ENCODE measurements at regions not wholly inside any gene's neighbourhood (a gene's known extent, or its start where the extent isn't known, plus 50 kb on each side); places are given as distances from the start of the nearest gene placed in this dataset.
A peak's percentile ranks its signal among the peaks of the same experiment; 100 is the strongest.

DNA sequence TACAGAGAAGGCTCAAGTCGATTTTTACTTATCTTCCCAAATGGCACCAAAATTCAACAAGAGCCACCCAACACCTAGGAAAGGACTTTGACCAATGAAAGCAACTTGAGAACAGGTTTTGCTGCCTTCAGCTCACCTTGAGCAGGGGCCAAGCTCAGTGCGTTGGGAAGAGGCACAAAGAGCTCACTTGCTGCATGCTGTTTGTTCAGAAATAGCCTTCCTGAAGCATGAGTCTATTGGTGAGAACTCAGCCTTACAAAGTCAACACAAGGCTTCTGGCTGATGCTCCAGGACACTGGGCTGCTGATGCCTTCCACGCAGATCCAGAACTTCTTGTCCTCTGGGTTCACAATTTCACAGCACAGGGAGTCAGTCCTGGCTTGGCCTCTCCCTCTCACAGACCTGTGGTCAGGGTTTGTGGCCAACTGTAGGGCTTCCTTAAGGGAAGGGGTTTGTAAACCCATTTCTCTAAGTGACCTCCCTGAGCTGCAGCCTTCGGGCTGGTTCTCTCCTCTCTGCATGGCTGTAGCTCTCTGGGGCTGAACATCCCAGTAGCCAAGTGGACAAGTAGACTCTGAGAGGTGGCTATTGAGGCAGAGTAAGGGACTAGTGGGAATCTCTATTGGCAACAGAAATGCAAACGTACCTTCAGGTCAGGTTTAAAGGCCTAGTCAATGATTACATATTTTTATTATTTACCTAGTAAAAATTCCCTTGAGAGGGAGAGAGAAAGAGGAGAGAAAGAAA lies 124.7 kb upstream of the GATA6 start:
- Histone ChIP-seq H3K4me3 (no peak overlapping the region), H3K4me1 (peaks cover 99% of the 10 kb centered on the region), H3K27ac (peak overlapping the region; percentile 94 to 97 (median 95)), H3K36me3 (replicated peaks in 1 of 2; ENCODE audit: insufficient read depth in 1 of 2, low read depth in 2 of 2) (no peaks in the 10 kb centered on the region), H3K27me3 (no peaks in the 10 kb centered on the region), H3K9me3 (no peaks in the 10 kb centered on the region)
- no peak for TF ChIP-seq CTCF (IDR thresholded peaks at IDR 0.05)
- TF ChIP-seq POLR2A (IDR thresholded peaks at IDR 0.05) = peak; percentile 16 to 70 (median 68)
- DNase-seq (peak; percentile 87 to 95 (median 93)), ATAC-seq (peak; percentile 90)
- WGBS, 2 donors = 14 to 20% methylated on average over 4 to 5 of the region's 5 CpGs
- intact Hi-C loops (cut with DNase I) = no loop called here

GRCh38 chr18:22045221-22045918 lies 124.0 kb upstream of the GATA6 start:
- 11 to 17% methylated on average over 6 of the region's 6 CpGs for WGBS, 2 donors

GRCh38 chr18:22046473-22046872 lies 122.9 kb upstream of the GATA6 start:
- no peak for TF ChIP-seq POLR2A (IDR thresholded peaks at IDR 0.05)
- no peak for TF ChIP-seq CTCF (IDR thresholded peaks at IDR 0.05)
- Histone ChIP-seq H3K4me1 (peaks cover 94% of the 10 kb centered on the region), H3K9me3 (no peaks in the 10 kb centered on the region), H3K4me3 (no peak overlapping the region), H3K27ac (peak overlapping the region; percentile 94 to 97 (median 95)), H3K27me3 (no peaks in the 10 kb centered on the region), H3K36me3 (replicated peaks in 1 of 2; ENCODE audit: insufficient read depth in 1 of 2, low read depth in 2 of 2) (no peaks in the 10 kb centered on the region)
- DNase-seq (no peak), ATAC-seq (no peak)
- WGBS, 2 donors = 71 to 89% methylated on average over 2 of the region's 2 CpGs
- intact Hi-C loops (cut with DNase I) = no loop called here

More at GRCh38 chr18:22045221-22045918, 124.0 kb upstream of the GATA6 start:
- peak overlapping the region; percentile 94 to 97 (median 95) for H3K27ac ChIP-seq
- peak; percentile 78 for ATAC-seq
- H3K9me3 ChIP-seq = no peaks in the 10 kb centered on the region
- H3K4me1 ChIP-seq = peaks cover 96% of the 10 kb centered on the region
- intact Hi-C loops (cut with DNase I) = no loop called here
- TF ChIP-seq CTCF (IDR thresholded peaks at IDR 0.05) (peak in 4 of 7 experiments; percentile 8 to 36 (median 22)), POLR2A (IDR thresholded peaks at IDR 0.05) (peak in 1 of 3 donors; percentile 11)
- H3K27me3 ChIP-seq = no peaks in the 10 kb centered on the region
- H3K4me3 ChIP-seq = no peak overlapping the region
- peak; percentile 62 to 85 (median 70) for DNase-seq
- no peaks in the 10 kb centered on the region for H3K36me3 ChIP-seq (replicated peaks in 1 of 2; ENCODE audit: insufficient read depth in 1 of 2, low read depth in 2 of 2)

- TF ChIP-seq CTCF (IDR thresholded peaks at IDR 0.05) = no peak
- TF ChIP-seq POLR2A (IDR thresholded peaks at IDR 0.05) = no peak
- ATAC-seq (no peak), DNase-seq (peak in 3 of 4 donors; percentile 33 to 50 (median 48))
- peak overlapping the region; percentile 94 to 97 (median 95) for H3K27ac ChIP-seq
- H3K36me3 ChIP-seq (replicated peaks in 1 of 2; ENCODE audit: insufficient read depth in 1 of 2, low read depth in 2 of 2) = no peaks in the 10 kb centered on the region
- H3K27me3 ChIP-seq = no peaks in the 10 kb centered on the region
- H3K4me1 ChIP-seq = peaks cover 85% of the 10 kb centered on the region
- no peaks in the 10 kb centered on the region for H3K9me3 ChIP-seq
- no peak overlapping the region for H3K4me3 ChIP-seq
- intact Hi-C loops (cut with DNase I) = no loop called here
- 13 to 21% methylated on average over 3 of the region's 3 CpGs for WGBS, 2 donors
Measured at GRCh38 chr18:22047485-22047884, 121.9 kb upstream of the GATA6 start.
